HEK293 (cell line): ENCODE measurements at regions not wholly inside any gene's neighbourhood (a gene's known extent, or its start where the extent isn't known, plus 50 kb on each side); places are given as distances from the start of the nearest gene placed in this dataset.

Source experiments
- CTCF ChIA-PET: fragments of 350-600 bp; formaldehyde crosslinking; extraction: SDS; loops from one replicate; lab custom pipeline; 2021; ENCODE audit warnings: antibody characterized with exemption; lab: Yijun Ruan, JAX
- POLR2A ChIA-PET: fragments of 300-600 bp; formaldehyde crosslinking; extraction: SDS; loops from one replicate; lab custom pipeline; 2020; ENCODE audit warnings: antibody characterized with exemption, inconsistent platforms; lab: Yijun Ruan, JAX
- H3K27ac ChIP-seq: fragments of 200-500 bp; sonication (Bioruptor generic); 2 replicates; pipeline ENCODE4 v1.5.1; 2014; ENCODE audit warnings: low read depth, low read length, control low read depth, inconsistent platforms; ENCODE audit errors: extremely low read depth
- H3K36me3 ChIP-seq, 2 experiments: fragments of 200-500 bp in 1 of 2; sonication (Bioruptor generic) in 1 of 2; 1 replicate in 1 of 2; 2 replicates in 1 of 2; pipeline ENCODE4 v1.5.1; 2014 to 2017; ENCODE audit warnings: inconsistent platforms in 2 of 2, low read length in 2 of 2; ENCODE audit not compliant: control insufficient read depth in 2 of 2, insufficient read depth in 1 of 2
- H3K4me1 ChIP-seq: fragments of 200-500 bp; sonication (Bioruptor generic); 2 replicates; pipeline ENCODE4 v1.5.1; 2014; ENCODE audit warnings: mild to moderate bottlenecking, low read length, inconsistent platforms; ENCODE audit not compliant: control insufficient read depth, insufficient read depth
- H3K4me3 ChIP-seq: 2 replicates; pipeline ENCODE4 v1.5.1; 2011; ENCODE audit warnings: low read depth, mild to moderate bottlenecking, control low read depth, low read length, moderate library complexity
- H3K9me3 ChIP-seq: fragments of 200-500 bp; sonication (Bioruptor generic); 2 replicates; pipeline ENCODE4 v1.5.1; 2014; ENCODE audit warnings: low read depth, low read length, inconsistent platforms; ENCODE audit not compliant: control insufficient read depth, insufficient read depth
- BCL11B ChIP-seq: fragments of 450-650 bp; formaldehyde crosslinking; IDR thresholded peaks from 2 replicates; pipeline ENCODE4 v1.5.1; 2016; ENCODE audit warnings: low read depth, missing biosample characterization, missing genetic modification characterization
- GLIS2 ChIP-seq: fragments of 450-650 bp; formaldehyde crosslinking; IDR thresholded peaks from 2 replicates; pipeline ENCODE4 v1.5.1; 2016; ENCODE audit warnings: missing biosample characterization, missing genetic modification characterization
- HOXD13 ChIP-seq: sonication (generic); formaldehyde crosslinking; IDR thresholded peaks from 2 replicates; pipeline ENCODE4 v1.8.0; 2022; ENCODE audit warnings: missing genetic modification reagents, borderline replicate concordance
- KLF10 ChIP-seq: fragments of 450-650 bp; IDR thresholded peaks from 2 replicates; pipeline ENCODE4 v1.5.1; 2018; ENCODE audit warnings: missing biosample characterization, mild to moderate bottlenecking, missing genetic modification characterization
- KLF7 ChIP-seq: fragments of 450-650 bp; formaldehyde crosslinking; IDR thresholded peaks from 2 replicates; pipeline ENCODE4 v1.5.1; 2016; ENCODE audit warnings: missing biosample characterization, missing genetic modification characterization, borderline replicate concordance
- ZNF140 ChIP-seq: fragments of 450-650 bp; formaldehyde crosslinking; IDR thresholded peaks from 2 replicates; pipeline ENCODE4 v1.5.1; 2016; ENCODE audit warnings: missing biosample characterization, missing genetic modification characterization
- ZNF248 ChIP-seq: fragments of 450-650 bp; formaldehyde crosslinking; IDR thresholded peaks from 2 replicates; pipeline ENCODE4 v1.5.1; 2017; ENCODE audit warnings: missing biosample characterization, missing genetic modification characterization
- ZNF324 ChIP-seq: fragments of 450-650 bp; formaldehyde crosslinking; IDR thresholded peaks from 2 replicates; pipeline ENCODE4 v1.5.1; 2016; ENCODE audit warnings: missing biosample characterization, missing genetic modification characterization
- ZNF529 ChIP-seq: fragments of 450-650 bp; formaldehyde crosslinking; IDR thresholded peaks from 2 replicates; pipeline ENCODE4 v1.5.1; 2017; ENCODE audit warnings: missing genetic modification characterization, missing biosample characterization; ENCODE audit not compliant: insufficient replicate concordance
- ZNF747 ChIP-seq: fragments of 450-650 bp; formaldehyde crosslinking; IDR thresholded peaks from 2 replicates; pipeline ENCODE4 v1.5.1; 2016; ENCODE audit warnings: missing biosample characterization, missing genetic modification characterization
- TF ChIP-seq, protein P1 (sequence below): fragments of 450-650 bp; formaldehyde crosslinking; IDR thresholded peaks from 2 replicates; pipeline ENCODE4 v1.5.1; 2016; ENCODE audit warnings: missing biosample characterization, missing genetic modification characterization
- TF ChIP-seq, protein P2 (sequence below): fragments of 450-650 bp; formaldehyde crosslinking; IDR thresholded peaks from 2 replicates; pipeline ENCODE4; 2016; ENCODE audit warnings: missing biosample characterization, missing genetic modification characterization
- TF ChIP-seq, protein P3 (sequence below): fragments of 450-650 bp; formaldehyde crosslinking; IDR thresholded peaks from 2 replicates; pipeline ENCODE4 v1.5.1; 2016; ENCODE audit warnings: missing biosample characterization, missing genetic modification characterization
- TF ChIP-seq, protein P4 (sequence below): fragments of 450-650 bp; formaldehyde crosslinking; IDR thresholded peaks from 2 replicates; pipeline ENCODE4 v1.5.1; 2016; ENCODE audit warnings: missing biosample characterization, missing genetic modification characterization

DNA sequence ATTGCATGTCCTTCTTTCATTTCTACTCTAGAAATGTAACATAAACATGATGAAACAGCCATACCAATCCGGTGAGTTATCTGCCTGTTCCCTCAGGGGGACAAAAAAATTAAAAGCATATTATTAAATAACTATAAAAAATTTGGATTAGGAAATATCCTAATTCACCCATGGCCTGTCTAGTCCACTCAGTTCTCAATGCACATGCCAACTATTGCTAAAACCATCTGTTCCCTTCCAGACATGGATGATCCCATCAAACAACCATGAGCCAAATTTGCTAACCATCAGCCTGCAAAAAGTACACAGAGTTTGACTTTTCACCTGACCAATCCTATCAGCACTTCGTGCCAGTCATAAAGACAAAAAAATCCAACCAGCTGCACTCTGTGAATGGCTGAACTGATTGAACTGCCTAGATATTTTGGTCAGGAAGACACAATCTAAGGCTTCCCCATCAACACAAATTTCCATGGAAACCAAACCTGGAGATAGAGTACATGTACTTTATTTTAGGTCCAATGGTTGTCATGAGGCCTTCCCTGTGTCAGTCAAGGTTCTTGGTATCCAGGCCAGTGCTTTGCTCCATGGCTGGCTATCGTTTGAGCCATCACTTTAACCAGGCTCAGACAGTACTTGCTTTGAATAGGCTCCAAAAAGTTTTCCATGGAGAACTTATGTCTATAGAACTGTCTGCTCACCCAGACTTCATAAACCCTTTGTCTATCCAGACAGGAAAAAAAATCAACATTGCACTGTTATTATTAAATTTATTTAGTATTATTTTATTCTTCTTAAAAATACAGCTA lies 570.8 kb downstream of the LTN1 start (continued):
- TF ChIP-seq, protein P1, sequence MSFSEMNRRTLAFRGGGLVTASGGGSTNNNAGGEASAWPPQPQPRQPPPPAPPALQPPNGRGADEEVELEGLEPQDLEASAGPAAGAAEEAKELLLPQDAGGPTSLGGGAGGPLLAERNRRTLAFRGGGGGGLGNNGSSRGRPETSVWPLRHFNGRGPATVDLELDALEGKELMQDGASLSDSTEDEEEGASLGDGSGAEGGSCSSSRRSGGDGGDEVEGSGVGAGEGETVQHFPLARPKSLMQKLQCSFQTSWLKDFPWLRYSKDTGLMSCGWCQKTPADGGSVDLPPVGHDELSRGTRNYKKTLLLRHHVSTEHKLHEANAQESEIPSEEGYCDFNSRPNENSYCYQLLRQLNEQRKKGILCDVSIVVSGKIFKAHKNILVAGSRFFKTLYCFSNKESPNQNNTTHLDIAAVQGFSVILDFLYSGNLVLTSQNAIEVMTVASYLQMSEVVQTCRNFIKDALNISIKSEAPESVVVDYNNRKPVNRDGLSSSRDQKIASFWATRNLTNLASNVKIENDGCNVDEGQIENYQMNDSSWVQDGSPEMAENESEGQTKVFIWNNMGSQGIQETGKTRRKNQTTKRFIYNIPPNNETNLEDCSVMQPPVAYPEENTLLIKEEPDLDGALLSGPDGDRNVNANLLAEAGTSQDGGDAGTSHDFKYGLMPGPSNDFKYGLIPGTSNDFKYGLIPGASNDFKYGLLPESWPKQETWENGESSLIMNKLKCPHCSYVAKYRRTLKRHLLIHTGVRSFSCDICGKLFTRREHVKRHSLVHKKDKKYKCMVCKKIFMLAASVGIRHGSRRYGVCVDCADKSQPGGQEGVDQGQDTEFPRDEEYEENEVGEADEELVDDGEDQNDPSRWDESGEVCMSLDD (tag by site-specific recombination): no peak
- TF ChIP-seq, protein P2, sequence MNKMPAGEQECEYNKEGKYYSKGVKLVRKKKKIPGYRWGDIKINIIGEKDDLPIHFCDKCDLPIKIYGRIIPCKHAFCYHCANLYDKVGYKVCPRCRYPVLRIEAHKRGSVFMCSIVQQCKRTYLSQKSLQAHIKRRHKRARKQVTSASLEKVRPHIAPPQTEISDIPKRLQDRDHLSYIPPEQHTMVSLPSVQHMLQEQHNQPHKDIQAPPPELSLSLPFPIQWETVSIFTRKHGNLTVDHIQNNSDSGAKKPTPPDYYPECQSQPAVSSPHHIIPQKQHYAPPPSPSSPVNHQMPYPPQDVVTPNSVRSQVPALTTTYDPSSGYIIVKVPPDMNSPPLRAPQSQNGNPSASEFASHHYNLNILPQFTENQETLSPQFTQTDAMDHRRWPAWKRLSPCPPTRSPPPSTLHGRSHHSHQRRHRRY (tag by site-specific recombination): no peak
- TF ChIP-seq, protein P3, sequence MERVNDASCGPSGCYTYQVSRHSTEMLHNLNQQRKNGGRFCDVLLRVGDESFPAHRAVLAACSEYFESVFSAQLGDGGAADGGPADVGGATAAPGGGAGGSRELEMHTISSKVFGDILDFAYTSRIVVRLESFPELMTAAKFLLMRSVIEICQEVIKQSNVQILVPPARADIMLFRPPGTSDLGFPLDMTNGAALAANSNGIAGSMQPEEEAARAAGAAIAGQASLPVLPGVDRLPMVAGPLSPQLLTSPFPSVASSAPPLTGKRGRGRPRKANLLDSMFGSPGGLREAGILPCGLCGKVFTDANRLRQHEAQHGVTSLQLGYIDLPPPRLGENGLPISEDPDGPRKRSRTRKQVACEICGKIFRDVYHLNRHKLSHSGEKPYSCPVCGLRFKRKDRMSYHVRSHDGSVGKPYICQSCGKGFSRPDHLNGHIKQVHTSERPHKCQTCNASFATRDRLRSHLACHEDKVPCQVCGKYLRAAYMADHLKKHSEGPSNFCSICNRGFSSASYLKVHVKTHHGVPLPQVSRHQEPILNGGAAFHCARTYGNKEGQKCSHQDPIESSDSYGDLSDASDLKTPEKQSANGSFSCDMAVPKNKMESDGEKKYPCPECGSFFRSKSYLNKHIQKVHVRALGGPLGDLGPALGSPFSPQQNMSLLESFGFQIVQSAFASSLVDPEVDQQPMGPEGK: no peak

DNA sequence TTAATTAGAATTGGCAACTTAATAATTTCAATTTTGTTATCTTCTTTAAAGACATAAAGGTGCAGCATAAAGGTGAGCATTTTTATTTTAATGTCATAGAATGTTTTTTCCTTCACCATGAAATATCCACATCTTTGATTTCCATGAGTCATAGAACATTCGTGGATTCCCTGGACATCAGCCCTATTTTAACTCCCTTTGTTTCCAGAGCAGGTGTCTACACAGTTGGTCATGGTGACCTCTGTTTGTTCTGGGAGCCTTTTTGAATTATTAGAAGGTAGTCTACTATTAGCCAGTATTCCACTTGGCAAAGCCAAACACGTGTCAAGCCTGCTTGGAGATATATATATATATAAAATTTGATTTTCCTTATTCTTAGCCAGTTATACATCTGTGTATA lies 572.9 kb downstream of the LTN1 start:
- Histone ChIP-seq H3K4me1 (no peaks in the 10 kb centered on the region), H3K27ac (no peak overlapping the region), H3K36me3 (no peaks in the 10 kb centered on the region), H3K4me3 (no peak overlapping the region), H3K9me3 (no peaks in the 10 kb centered on the region; the same call in 1 of the 2 replicates)
- no peak for TF ChIP-seq BCL11B (tag by site-specific recombination)
- no peak for TF ChIP-seq KLF7 (tag by site-specific recombination)
- no peak for TF ChIP-seq GLIS2 (tag by site-specific recombination)
- no peak for TF ChIP-seq ZNF747 (tag by site-specific recombination)
- no peak for TF ChIP-seq ZNF248 (tag by site-specific recombination)
- no peak for TF ChIP-seq KLF10 (tag by site-specific recombination)
- no peak for TF ChIP-seq ZNF324
- no peak for TF ChIP-seq ZNF529 (tag by site-specific recombination)
- no peak for TF ChIP-seq ZNF140 (tag by site-specific recombination)
- TF ChIP-seq, protein P4, sequence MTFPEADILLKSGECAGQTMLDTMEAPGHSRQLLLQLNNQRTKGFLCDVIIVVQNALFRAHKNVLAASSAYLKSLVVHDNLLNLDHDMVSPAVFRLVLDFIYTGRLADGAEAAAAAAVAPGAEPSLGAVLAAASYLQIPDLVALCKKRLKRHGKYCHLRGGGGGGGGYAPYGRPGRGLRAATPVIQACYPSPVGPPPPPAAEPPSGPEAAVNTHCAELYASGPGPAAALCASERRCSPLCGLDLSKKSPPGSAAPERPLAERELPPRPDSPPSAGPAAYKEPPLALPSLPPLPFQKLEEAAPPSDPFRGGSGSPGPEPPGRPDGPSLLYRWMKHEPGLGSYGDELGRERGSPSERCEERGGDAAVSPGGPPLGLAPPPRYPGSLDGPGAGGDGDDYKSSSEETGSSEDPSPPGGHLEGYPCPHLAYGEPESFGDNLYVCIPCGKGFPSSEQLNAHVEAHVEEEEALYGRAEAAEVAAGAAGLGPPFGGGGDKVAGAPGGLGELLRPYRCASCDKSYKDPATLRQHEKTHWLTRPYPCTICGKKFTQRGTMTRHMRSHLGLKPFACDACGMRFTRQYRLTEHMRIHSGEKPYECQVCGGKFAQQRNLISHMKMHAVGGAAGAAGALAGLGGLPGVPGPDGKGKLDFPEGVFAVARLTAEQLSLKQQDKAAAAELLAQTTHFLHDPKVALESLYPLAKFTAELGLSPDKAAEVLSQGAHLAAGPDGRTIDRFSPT: no peak
- TF ChIP-seq HOXD13: no peak
- ChIA-PET CTCF (no interaction called here), POLR2A (no interaction called here)
